Stimulated activated CD8-positive, alpha-beta memory T cell treated with anti-CD3 and anti-CD28 coated beads, Interleukin-2, amount 100 ng/mL, for 48 hours (primary cell): ENCODE measurements at regions not wholly inside any gene's neighbourhood (a gene's known extent, or its start where the extent isn't known, plus 50 kb on each side); places are given as distances from the start of the nearest gene placed in this dataset.

ENCODE experiments used
- DNase-seq, 2 donors: peaks; one replicate each; pipeline ENCODE4 v3.0.0-alpha.2; 2020; ENCODE audit warnings: low read depth in 2 of 2

GRCh38 chr11:104433751-104434150 lies 269.8 kb upstream of the PDGFD start:
- no peak for DNase-seq

- DNase-seq, result no peak
These were observed 269.0 kb upstream of the PDGFD start for GRCh38 chr11:104432981-104433380.

GRCh38 chr11:104432526-104432925 lies 268.6 kb upstream of the PDGFD start:
- DNase-seq, result no peak

- DNase-seq, result no peak
These were observed 258.5 kb upstream of the PDGFD start for GRCh38 chr11:104422324-104422944.

- DNase-seq, result no peak
These were observed 246.4 kb upstream of the PDGFD start for GRCh38 chr11:104410336-104410735.

- no peak for DNase-seq
These were observed 244.7 kb upstream of the PDGFD start for GRCh38 chr11:104408630-104409029.

GRCh38 chr11:104405277-104405676 lies 241.3 kb upstream of the PDGFD start:
- DNase-seq, result no peak

- no peak for DNase-seq
These were observed 240.6 kb upstream of the PDGFD start for GRCh38 chr11:104404231-104405175.

- no peak for DNase-seq
These were observed 239.0 kb upstream of the PDGFD start for GRCh38 chr11:104402812-104403521.

- no peak for DNase-seq
These were observed 230.6 kb upstream of the PDGFD start for GRCh38 chr11:104394508-104394907.

GRCh38 chr11:104390651-104391050 lies 226.7 kb upstream of the PDGFD start:
- DNase-seq, result no peak

- DNase-seq, result no peak
These were observed 221.9 kb upstream of the PDGFD start for GRCh38 chr11:104385884-104386283.

GRCh38 chr11:104380358-104380757 lies 216.4 kb upstream of the PDGFD start:
- no peak for DNase-seq

- DNase-seq, result no peak
These were observed 208.2 kb upstream of the PDGFD start for GRCh38 chr11:104372111-104372510.

GRCh38 chr11:104370478-104370877 lies 206.5 kb upstream of the PDGFD start:
- no peak for DNase-seq

GRCh38 chr11:104369761-104370160 lies 205.8 kb upstream of the PDGFD start:
- DNase-seq, result no peak

- DNase-seq, result no peak
These were observed 202.4 kb upstream of the PDGFD start for GRCh38 chr11:104366321-104366734.

- DNase-seq, result no peak
These were observed 201.7 kb upstream of the PDGFD start for GRCh38 chr11:104365676-104366075.

- DNase-seq, result no peak
These were observed 198.0 kb upstream of the PDGFD start for GRCh38 chr11:104361975-104362374.

GRCh38 chr11:104352036-104352435 lies 188.1 kb upstream of the PDGFD start:
- DNase-seq, result no peak

- no peak for DNase-seq
These were observed 179.6 kb upstream of the PDGFD start for GRCh38 chr11:104343578-104343977.

- DNase-seq, result no peak
These were observed 176.6 kb upstream of the PDGFD start for GRCh38 chr11:104340590-104340989.
